GM12892 (cell line): ENCODE measurements at regions not wholly inside any gene's neighbourhood (a gene's known extent, or its start where the extent isn't known, plus 50 kb on each side); places are given as distances from the start of the nearest gene placed in this dataset.

Experiments used
- POLR2A ChIP-seq: IDR thresholded peaks from 2 replicates; pipeline ENCODE4 v1.6.1; 2011; ENCODE audit warnings: low read depth, low read length, control low read depth
- POLR2AphosphoS5 ChIP-seq: IDR thresholded peaks from 2 replicates; pipeline ENCODE4 v1.6.1; 2011; ENCODE audit warnings: low read depth, low read length, control low read depth
- TAF1 ChIP-seq: IDR thresholded peaks from 2 replicates; pipeline ENCODE4 v1.6.1; 2011; ENCODE audit warnings: low read depth, mild to moderate bottlenecking, control low read depth, low read length, borderline replicate concordance

GRCh38 chr18:60066219-60066975, 166.6 kb downstream of the PMAIP1 start:
- TF ChIP-seq POLR2A: no peak
- no peak for TF ChIP-seq TAF1
- TF ChIP-seq POLR2AphosphoS5: no peak
